Activated CD8-positive, alpha-beta T cell treated with anti-CD3 and anti-CD28 coated beads, Interleukin-2, amount 10 ng/mL, durations not matched to agents 7 days and 5 days (primary cell): ENCODE measurements at regions not wholly inside any gene's neighbourhood (a gene's known extent, or its start where the extent isn't known, plus 50 kb on each side); places are given as distances from the start of the nearest gene placed in this dataset.

Experiments
- ATAC-seq: fragments of 150-1000 bp; cut with Tn5 transposase; one replicate; pipeline ENCODE4 v1.10.0; 2021; ENCODE audit warnings: moderate library complexity
- CTCF ChIA-PET: fragments of 350-600 bp; sonication (Branson Sonifier 250); formaldehyde crosslinking; loops from one replicate; lab custom pipeline; 2021; ENCODE audit warnings: antibody characterized with exemption; lab: Charles Lee
- POLR2A ChIA-PET: fragments of 350-600 bp; sonication (Branson Sonifier 250); formaldehyde crosslinking; loops from one replicate; lab custom pipeline; 2021; ENCODE audit warnings: antibody characterized with exemption; lab: Charles Lee
- DNase-seq: peaks from one replicate; pipeline ENCODE4 v3.0.0-alpha.2; 2020
- H3K27ac Mint-ChIP-seq: one replicate; pipeline ENCODE4 v1.8.0; 2021; ENCODE audit warnings: mild to moderate bottlenecking, mixed read lengths
- H3K27me3 Mint-ChIP-seq: one replicate; pipeline ENCODE4 v1.8.0; 2021; ENCODE audit warnings: low read depth, mixed read lengths
- H3K36me3 Mint-ChIP-seq: one replicate; pipeline ENCODE4 v1.8.0; 2021; ENCODE audit warnings: low read depth, mixed read lengths
- H3K4me1 Mint-ChIP-seq: one replicate; pipeline ENCODE4 v1.8.0; 2021; ENCODE audit warnings: low read depth, mixed read lengths
- H3K4me3 Mint-ChIP-seq: one replicate; pipeline ENCODE4 v1.8.0; 2021; ENCODE audit warnings: mild to moderate bottlenecking, mixed read lengths
- H3K9me3 Mint-ChIP-seq: one replicate; pipeline ENCODE4 v1.8.0; 2022; ENCODE audit warnings: mixed read lengths; ENCODE audit not compliant: insufficient read depth

- H3K27ac Mint-ChIP-seq, result no peak overlapping the region
- H3K36me3 Mint-ChIP-seq, result no peaks in the 10 kb centered on the region
- ChIA-PET POLR2A (no interaction called here), CTCF (no interaction called here)
- no peak overlapping the region for H3K4me3 Mint-ChIP-seq
- DNase-seq, result no peak
- no peak for ATAC-seq
- no peaks in the 10 kb centered on the region for H3K9me3 Mint-ChIP-seq
- no peaks in the 10 kb centered on the region for H3K4me1 Mint-ChIP-seq
- H3K27me3 Mint-ChIP-seq, result peaks cover 15% of the 10 kb centered on the region
Measured at GRCh38 chr7:94082126-94082525, 78.0 kb upstream of the BET1 start.

DNA sequence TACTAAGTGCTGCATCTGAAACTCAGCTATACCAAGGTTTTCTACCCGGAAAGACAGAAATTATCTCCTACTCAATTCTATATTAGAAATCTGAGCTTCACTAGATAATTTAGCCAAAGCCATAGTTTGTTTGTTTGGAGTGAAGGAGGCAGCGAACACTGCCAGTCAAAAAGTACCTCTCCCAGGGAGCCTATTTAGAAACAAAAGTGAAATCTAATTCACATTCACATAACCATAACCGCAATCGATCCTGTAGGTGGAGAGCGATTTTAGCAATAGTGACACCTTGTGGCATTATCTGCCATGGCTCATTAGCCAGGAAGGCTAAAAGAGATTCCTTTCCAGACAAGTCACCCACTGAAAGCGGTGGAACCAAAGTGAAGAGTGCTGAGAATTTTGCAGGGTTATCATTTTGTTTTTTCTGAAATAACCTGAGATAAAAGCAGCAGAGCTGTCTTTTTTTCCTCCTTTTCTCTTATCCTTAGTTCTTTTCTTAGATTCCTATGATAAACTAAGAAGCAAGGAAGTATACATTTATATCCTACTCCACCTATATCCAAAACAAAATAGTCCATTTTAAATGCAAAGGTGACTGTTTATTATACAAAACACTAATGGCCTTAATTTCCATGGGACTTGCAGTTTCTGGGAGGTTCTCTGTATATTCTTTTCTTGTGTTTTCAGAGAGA, 83.7 kb upstream of the BET1 start:
- Mint-ChIP-seq H3K9me3 (no peaks in the 10 kb centered on the region), H3K4me1 (peaks cover 4% of the 10 kb centered on the region), H3K27ac (no peak overlapping the region), H3K4me3 (peak overlapping the region; percentile 56), H3K36me3 (no peaks in the 10 kb centered on the region), H3K27me3 (peaks cover 22% of the 10 kb centered on the region)
- ChIA-PET CTCF (interaction anchor here (0.6 to 1.7 kb wide), 20 partner anchors 8 to 374 kb away, joined by 3 to 10 read pairs (median 4); partner anchors contain the start of genes COL1A2 and GNG11), POLR2A (interaction anchor here (0.5 to 0.6 kb wide), 2 partner anchors 11 to 76 kb away, joined by 3 to 4 read pairs; no protein-coding TSS in a partner anchor)
- peak; percentile 70 for DNase-seq
- ATAC-seq, result peak; percentile 97

DNA sequence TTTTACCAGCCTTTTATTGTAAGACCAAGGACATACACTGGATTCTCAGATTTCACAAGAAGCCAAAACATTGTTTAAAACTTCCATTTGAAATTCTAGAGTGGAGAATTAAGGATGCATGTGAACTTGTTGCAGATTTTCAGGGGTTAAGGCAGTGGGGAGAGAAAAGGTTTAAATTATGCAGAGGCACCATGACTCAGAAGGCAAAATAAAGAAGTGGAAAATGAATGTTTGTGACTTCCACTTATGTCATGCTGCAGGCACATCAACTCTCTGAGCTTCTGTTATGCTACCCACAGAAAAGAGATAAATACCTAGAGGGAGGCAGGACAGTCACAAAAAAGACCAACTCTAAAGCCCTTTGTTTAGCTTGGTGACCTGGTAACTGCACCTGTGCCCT, 84.4 kb upstream of the BET1 start:
- DNase-seq (no peak), ATAC-seq (no peak)
- ChIA-PET POLR2A (interaction anchor here (0.6 kb wide), 1 partner anchor 613 kb away, joined by 3 read pairs; no protein-coding TSS in a partner anchor), CTCF (interaction anchor here (1.1 to 1.7 kb wide), 5 partner anchors 11 to 190 kb away, joined by 3 to 10 read pairs (median 4); no protein-coding TSS in a partner anchor)
- peaks cover 24% of the 10 kb centered on the region for H3K27me3 Mint-ChIP-seq
- H3K36me3 Mint-ChIP-seq, result no peaks in the 10 kb centered on the region
- H3K4me3 Mint-ChIP-seq, result no peak overlapping the region
- H3K4me1 Mint-ChIP-seq, result peaks cover 4% of the 10 kb centered on the region
- H3K9me3 Mint-ChIP-seq, result no peaks in the 10 kb centered on the region
- no peak overlapping the region for H3K27ac Mint-ChIP-seq

DNA sequence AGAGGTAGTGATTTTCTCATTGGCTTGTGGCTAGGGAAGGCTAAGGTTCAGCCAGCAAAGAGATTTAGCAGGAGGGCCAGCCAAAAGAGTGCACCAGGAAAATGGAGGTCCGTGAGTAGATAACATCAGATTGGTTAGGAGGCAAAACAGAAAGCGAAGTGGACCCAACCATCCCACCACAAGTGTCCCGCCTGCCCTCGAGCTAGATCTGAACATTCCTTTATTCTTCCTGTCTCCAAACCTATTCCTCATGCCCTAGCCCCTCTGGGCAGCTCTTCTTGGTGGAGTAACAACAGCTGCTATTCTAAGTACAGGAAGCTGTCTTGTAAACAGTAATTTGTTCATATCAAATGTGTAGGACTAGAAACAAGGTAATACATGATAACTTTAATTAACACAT, 85.7 kb upstream of the BET1 start:
- Mint-ChIP-seq H3K36me3 (no peaks in the 10 kb centered on the region), H3K4me3 (no peak overlapping the region), H3K4me1 (peaks cover 4% of the 10 kb centered on the region), H3K27me3 (peaks cover 22% of the 10 kb centered on the region), H3K9me3 (no peaks in the 10 kb centered on the region), H3K27ac (no peak overlapping the region)
- ATAC-seq (no peak), DNase-seq (no peak)
- ChIA-PET POLR2A (no interaction called here), CTCF (interaction anchor here (1.1 kb wide), 1 partner anchor 87 kb away, joined by 3 read pairs; no protein-coding TSS in a partner anchor)

DNA sequence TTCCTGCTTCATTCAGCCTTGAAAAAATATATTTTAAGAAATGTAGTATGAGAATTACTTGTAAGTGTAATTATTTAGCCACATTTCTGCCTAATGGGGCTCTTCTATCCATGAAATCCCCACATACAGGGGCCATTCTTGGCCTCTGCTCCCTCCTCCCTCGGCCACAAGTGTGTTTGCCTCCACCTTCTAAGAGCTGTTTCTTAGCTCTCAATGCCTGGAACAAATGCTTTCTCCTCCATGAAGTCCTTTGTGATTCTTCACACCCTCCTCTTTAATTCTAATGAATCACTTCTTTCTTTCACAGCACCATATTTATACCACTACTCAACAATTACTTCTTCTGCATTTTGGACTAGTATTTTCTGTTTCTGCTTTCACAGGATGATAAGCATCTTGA, 88.8 kb upstream of the BET1 start:
- Mint-ChIP-seq H3K4me1 (no peaks in the 10 kb centered on the region), H3K36me3 (no peaks in the 10 kb centered on the region), H3K9me3 (no peaks in the 10 kb centered on the region), H3K27me3 (peaks cover 24% of the 10 kb centered on the region), H3K4me3 (no peak overlapping the region), H3K27ac (no peak overlapping the region)
- CTCF ChIA-PET, result no interaction called here
- POLR2A ChIA-PET, result no interaction called here
- ATAC-seq, result no peak
- DNase-seq, result no peak

DNA sequence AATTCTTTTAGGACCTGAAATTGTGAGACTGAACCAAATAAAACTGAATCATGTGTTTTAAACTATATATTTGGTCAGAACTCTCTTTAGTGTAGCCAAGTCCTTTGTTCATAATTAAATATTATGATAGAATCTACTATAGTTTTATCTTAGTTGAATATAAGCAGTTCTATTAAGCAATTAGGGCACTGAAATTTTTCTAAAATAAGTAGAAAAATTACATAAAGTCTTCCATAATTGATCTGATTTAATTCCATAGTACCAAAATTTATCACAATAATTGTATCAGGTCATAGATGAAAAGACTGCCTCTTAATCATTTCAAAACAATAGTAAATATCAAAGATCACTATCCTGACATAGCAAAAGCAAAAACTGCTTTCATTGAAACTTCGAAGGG, 90.1 kb upstream of the BET1 start:
- ChIA-PET CTCF (no interaction called here), POLR2A (no interaction called here)
- no peaks in the 10 kb centered on the region for H3K9me3 Mint-ChIP-seq
- no peak overlapping the region for H3K27ac Mint-ChIP-seq
- ATAC-seq, result no peak
- H3K27me3 Mint-ChIP-seq, result peaks cover 19% of the 10 kb centered on the region
- DNase-seq, result no peak
- H3K36me3 Mint-ChIP-seq, result no peaks in the 10 kb centered on the region
- no peak overlapping the region for H3K4me3 Mint-ChIP-seq
- no peaks in the 10 kb centered on the region for H3K4me1 Mint-ChIP-seq

DNA sequence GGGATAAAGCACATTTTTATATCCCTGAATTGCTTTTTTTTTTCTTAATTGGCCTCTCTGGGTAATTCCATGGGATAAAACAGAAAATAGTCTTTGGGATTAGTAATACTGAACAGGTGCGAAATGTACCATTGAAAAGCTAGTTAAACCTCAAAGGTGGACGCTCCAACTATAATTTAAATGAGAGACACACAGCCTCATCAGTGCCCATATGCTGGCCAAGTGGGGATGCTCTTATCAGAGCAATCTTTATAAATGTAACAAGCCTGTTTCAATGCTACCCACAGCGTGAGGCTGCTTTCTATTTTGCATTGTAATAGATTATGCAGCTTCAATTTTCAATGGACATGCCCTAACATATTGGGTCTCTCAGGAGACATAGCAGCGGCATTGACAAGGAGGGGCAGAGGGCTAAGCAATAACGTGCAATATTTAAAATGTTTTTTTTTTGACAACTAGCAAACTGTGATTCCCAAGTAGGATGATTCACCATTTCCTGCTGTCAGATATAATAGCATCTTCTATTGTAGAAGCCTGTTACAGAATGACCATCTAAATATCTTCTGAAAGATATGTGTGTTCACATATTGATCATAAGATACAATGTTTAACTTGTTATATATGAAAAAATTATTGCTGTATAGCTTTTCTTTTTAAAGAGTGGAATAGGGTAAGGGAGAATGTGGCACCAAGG, 91.3 kb upstream of the BET1 start:
- Mint-ChIP-seq H3K36me3 (no peaks in the 10 kb centered on the region), H3K9me3 (no peaks in the 10 kb centered on the region), H3K27me3 (peaks cover 11% of the 10 kb centered on the region), H3K4me1 (no peaks in the 10 kb centered on the region), H3K27ac (no peak overlapping the region), H3K4me3 (no peak overlapping the region)
- no peak for ATAC-seq
- DNase-seq, result no peak
- POLR2A ChIA-PET, result no interaction called here
- CTCF ChIA-PET, result interaction anchor here (0.7 kb wide), 1 partner anchor 8 kb away, joined by 3 read pairs; no protein-coding TSS in a partner anchor

DNA sequence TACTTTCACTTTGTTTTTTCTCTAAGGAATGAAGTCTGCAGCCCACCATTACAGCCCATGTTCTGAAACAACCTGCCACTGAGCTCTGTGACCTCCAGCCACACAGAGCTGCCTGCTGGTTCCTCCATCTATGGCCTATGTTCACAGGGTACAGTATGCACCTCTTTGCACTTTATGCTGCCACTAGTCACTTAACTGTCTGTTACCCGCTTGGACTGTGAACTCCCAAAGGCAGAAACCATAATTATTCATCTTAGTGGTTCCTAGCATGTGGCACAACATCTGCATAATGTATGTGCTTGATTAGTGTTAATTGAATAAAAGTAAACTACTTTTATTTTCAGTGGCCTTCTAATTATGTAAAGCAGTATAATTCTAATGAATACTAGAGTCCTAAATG, 95.5 kb upstream of the BET1 start:
- H3K9me3 Mint-ChIP-seq, result no peaks in the 10 kb centered on the region
- ATAC-seq, result no peak
- no peak overlapping the region for H3K27ac Mint-ChIP-seq
- H3K4me1 Mint-ChIP-seq, result no peaks in the 10 kb centered on the region
- DNase-seq, result no peak
- ChIA-PET POLR2A (interaction anchor here (0.7 kb wide), 1 partner anchor 12 kb away, joined by 3 read pairs; no protein-coding TSS in a partner anchor), CTCF (interaction anchor here (1.7 kb wide), 1 partner anchor 12 kb away, joined by 4 read pairs; no protein-coding TSS in a partner anchor)
- H3K36me3 Mint-ChIP-seq, result no peaks in the 10 kb centered on the region
- H3K4me3 Mint-ChIP-seq, result no peak overlapping the region
- peaks cover 3% of the 10 kb centered on the region for H3K27me3 Mint-ChIP-seq

GRCh38 chr7:94100723-94101345, 96.7 kb upstream of the BET1 start:
- POLR2A ChIA-PET, result no interaction called here
- H3K9me3 Mint-ChIP-seq, result no peaks in the 10 kb centered on the region

GRCh38 chr7:94104301-94104700, 100.1 kb upstream of the BET1 start:
- ATAC-seq, result no peak

More at GRCh38 chr7:94100723-94101345, 96.7 kb upstream of the BET1 start:
- no peak overlapping the region for H3K4me3 Mint-ChIP-seq
- H3K27ac Mint-ChIP-seq, result no peak overlapping the region
- no peak for DNase-seq
- no peaks in the 10 kb centered on the region for H3K36me3 Mint-ChIP-seq
- H3K4me1 Mint-ChIP-seq, result no peaks in the 10 kb centered on the region
- ATAC-seq, result no peak
- H3K27me3 Mint-ChIP-seq, result peaks cover 3% of the 10 kb centered on the region
- CTCF ChIA-PET, result interaction anchor here (1.7 kb wide), 1 partner anchor 13 kb away, joined by 4 read pairs; no protein-coding TSS in a partner anchor

GRCh38 chr7:94109556-94109955, 105.4 kb upstream of the BET1 start:
- ATAC-seq (no peak), DNase-seq (no peak)
- H3K4me1 Mint-ChIP-seq, result no peaks in the 10 kb centered on the region
- H3K27ac Mint-ChIP-seq, result no peak overlapping the region
- H3K4me3 Mint-ChIP-seq, result no peak overlapping the region
- no peaks in the 10 kb centered on the region for H3K9me3 Mint-ChIP-seq
- ChIA-PET CTCF (no interaction called here), POLR2A (interaction anchor here (0.6 kb wide), 1 partner anchor 405 kb away, joined by 4 read pairs; no protein-coding TSS in a partner anchor)
- H3K27me3 Mint-ChIP-seq, result no peaks in the 10 kb centered on the region
- H3K36me3 Mint-ChIP-seq, result no peaks in the 10 kb centered on the region

More at GRCh38 chr7:94104301-94104700, 100.1 kb upstream of the BET1 start:
- Mint-ChIP-seq H3K9me3 (no peaks in the 10 kb centered on the region), H3K27me3 (no peaks in the 10 kb centered on the region), H3K36me3 (no peaks in the 10 kb centered on the region), H3K4me1 (no peaks in the 10 kb centered on the region), H3K4me3 (no peak overlapping the region), H3K27ac (no peak overlapping the region)
- ChIA-PET CTCF (interaction anchor here (1.2 kb wide), 1 partner anchor 17 kb away, joined by 5 read pairs; no protein-coding TSS in a partner anchor), POLR2A (no interaction called here)
- no peak for DNase-seq
